ENCODE measurements at regions not wholly inside any gene's neighbourhood (a gene's known extent, or its start where the extent isn't known, plus 50 kb on each side); places are given as distances from the start of the nearest gene placed in this dataset.

DNA sequence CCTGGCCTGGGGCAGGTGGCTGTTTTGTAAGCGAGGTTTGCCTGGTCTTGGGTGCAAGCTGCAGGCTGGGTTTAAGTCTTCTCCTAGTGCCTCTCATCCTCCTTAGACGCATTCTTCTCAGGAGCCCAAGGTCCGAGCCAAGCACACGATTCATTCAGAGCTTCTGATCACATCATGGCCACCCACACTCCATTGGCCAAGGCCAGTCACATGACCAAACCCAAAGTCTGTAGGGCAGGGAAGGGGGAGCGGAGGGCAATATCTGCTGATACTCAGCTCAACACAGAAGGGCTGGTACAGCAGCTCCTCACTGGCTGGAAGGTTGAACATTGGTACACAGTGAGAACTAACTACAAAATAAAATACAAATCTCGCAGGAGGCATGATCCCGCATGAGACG, 177.2 kb upstream of the AFDN start:
- dilution Hi-C loops (cut with MboI; ENCODE audit: extremely low pct_ligation_motif_present, low sequenced_read_pairs): no loop called here
- no peaks in the 10 kb centered on the region for H3K4me1 ChIP-seq (ENCODE audit: control insufficient read depth, extremely low read depth, insufficient read depth, low read length)
- FAIRE-seq: no peak
- no peak overlapping the region for H3K9ac ChIP-seq (ENCODE audit: control insufficient read depth, extremely low read depth, insufficient read depth, low read length)
- H3K36me3 ChIP-seq (ENCODE audit: control insufficient read depth in 2 of 2, extremely low read depth in 1 of 2, insufficient read depth in 2 of 2, low read length in 2 of 2): no peaks in the 10 kb centered on the region
- no peak for DNase-seq (ENCODE audit: low read depth, low spot score)
- no peaks in the 10 kb centered on the region for H3K79me2 ChIP-seq (ENCODE audit: control insufficient read depth, insufficient read depth, low read length)
- no peak overlapping the region for H2AFZ ChIP-seq (ENCODE audit: control insufficient read depth, low read length)
- H3K4me3 ChIP-seq (ENCODE audit: control insufficient read depth in 2 of 3, extremely low read depth in 1 of 3, insufficient read depth in 2 of 3, low read depth in 1 of 3, low read length in 3 of 3): no peak overlapping the region
- H3K4me2 ChIP-seq (ENCODE audit: control insufficient read depth, extremely low read depth, insufficient read depth, low read depth, low read length): no peak overlapping the region
- H3K27ac ChIP-seq (ENCODE audit: control insufficient read depth, insufficient read depth, low read length): no peak overlapping the region
- no peaks in the 10 kb centered on the region for H4K20me1 ChIP-seq (ENCODE audit: control insufficient read depth, extremely low read depth, insufficient read depth, low read length)
- H3K9me3 ChIP-seq (ENCODE audit: control insufficient read depth, low read depth, low read length): peaks cover 9% of the 10 kb centered on the region
- TF ChIP-seq CTCF (optimal IDR thresholded peaks at IDR 0.05 in 1 of 3, IDR thresholded peaks at IDR 0.05 in 1 of 3, conservative IDR thresholded peaks at IDR 0.05 in 1 of 3; ENCODE audit: extremely low read depth in 1 of 3, insufficient read depth in 2 of 3, low read length in 3 of 3) (no peak), EZH2 (IDR thresholded peaks at IDR 0.05; ENCODE audit: low read length) (no peak)
- no peaks in the 10 kb centered on the region for H3K9me1 ChIP-seq (ENCODE audit: control insufficient read depth, extremely low read depth, insufficient read depth, low read length)
- H3K27me3 ChIP-seq (ENCODE audit: control insufficient read depth, extremely low read depth, insufficient read depth, low read length): no peaks in the 10 kb centered on the region

DNA sequence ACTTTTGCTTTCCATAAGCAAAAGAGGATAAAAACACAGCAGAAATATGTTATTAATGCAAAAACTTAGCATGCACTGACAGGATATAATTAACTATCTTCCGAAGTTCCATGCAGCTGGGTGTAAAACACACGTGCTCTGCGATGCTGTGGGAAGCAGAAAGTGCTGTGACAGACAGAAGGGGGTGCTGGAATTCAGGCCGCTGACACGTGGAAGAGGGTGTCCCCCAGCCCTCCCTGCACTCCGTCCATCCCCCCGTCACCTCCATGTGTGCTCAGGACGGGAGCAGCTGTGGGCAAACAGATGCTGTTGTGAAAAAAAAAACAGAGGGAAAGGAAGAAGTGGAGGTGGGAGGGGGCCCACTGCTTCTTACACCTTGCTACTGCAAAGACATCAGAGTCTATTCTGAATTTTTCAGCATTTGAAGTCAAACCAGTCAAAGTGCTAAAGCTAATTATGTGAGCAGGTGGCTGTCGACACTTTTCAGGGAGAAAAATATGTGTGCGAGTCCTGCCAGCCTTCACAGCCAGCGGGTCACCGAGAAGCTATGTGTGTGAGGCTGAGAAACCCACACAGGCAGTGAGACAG, 175.9 kb upstream of the AFDN start:
- dilution Hi-C loops (cut with MboI; ENCODE audit: extremely low pct_ligation_motif_present, low sequenced_read_pairs): no loop called here
- FAIRE-seq (no peak), DNase-seq (ENCODE audit: low read depth, low spot score) (no peak)
- Histone ChIP-seq H3K4me2 (ENCODE audit: control insufficient read depth, extremely low read depth, insufficient read depth, low read depth, low read length) (no peak overlapping the region), H3K79me2 (ENCODE audit: control insufficient read depth, insufficient read depth, low read length) (no peaks in the 10 kb centered on the region), H2AFZ (ENCODE audit: control insufficient read depth, low read length) (no peak overlapping the region), H3K36me3 (ENCODE audit: control insufficient read depth in 2 of 2, extremely low read depth in 1 of 2, insufficient read depth in 2 of 2, low read length in 2 of 2) (no peaks in the 10 kb centered on the region), H3K9me1 (ENCODE audit: control insufficient read depth, extremely low read depth, insufficient read depth, low read length) (no peaks in the 10 kb centered on the region), H4K20me1 (ENCODE audit: control insufficient read depth, extremely low read depth, insufficient read depth, low read length) (no peaks in the 10 kb centered on the region), H3K27me3 (ENCODE audit: control insufficient read depth, extremely low read depth, insufficient read depth, low read length) (no peaks in the 10 kb centered on the region), H3K27ac (ENCODE audit: control insufficient read depth, insufficient read depth, low read length) (no peak overlapping the region), H3K9ac (ENCODE audit: control insufficient read depth, extremely low read depth, insufficient read depth, low read length) (no peak overlapping the region), H3K4me3 (ENCODE audit: control insufficient read depth in 2 of 3, extremely low read depth in 1 of 3, insufficient read depth in 2 of 3, low read depth in 1 of 3, low read length in 3 of 3) (no peak overlapping the region), H3K4me1 (ENCODE audit: control insufficient read depth, extremely low read depth, insufficient read depth, low read length) (no peaks in the 10 kb centered on the region), H3K9me3 (ENCODE audit: control insufficient read depth, low read depth, low read length) (peaks cover 11% of the 10 kb centered on the region)
- TF ChIP-seq EZH2 (IDR thresholded peaks at IDR 0.05; ENCODE audit: low read length) (no peak), CTCF (optimal IDR thresholded peaks at IDR 0.05 in 1 of 3, IDR thresholded peaks at IDR 0.05 in 1 of 3, conservative IDR thresholded peaks at IDR 0.05 in 1 of 3; ENCODE audit: extremely low read depth in 1 of 3, insufficient read depth in 2 of 3, low read length in 3 of 3) (no peak)

Data from keratinocyte (primary cell).